ENCODE measurements at regions not wholly inside any gene's neighbourhood (a gene's known extent, or its start where the extent isn't known, plus 50 kb on each side); places are given as distances from the start of the nearest gene placed in this dataset.

GRCh38 chr2:58560531-58560930, 319.4 kb upstream of the FANCL start:
- TF ChIP-seq EZH2 (IDR thresholded peaks at IDR 0.05; ENCODE audit: borderline replicate concordance, insufficient read depth, low read length, poor library complexity, severe bottlenecking) (no peak), POLR2AphosphoS5 (IDR thresholded peaks at IDR 0.05) (no peak)
